ENCODE measurements at regions not wholly inside any gene's neighbourhood (a gene's known extent, or its start where the extent isn't known, plus 50 kb on each side); places are given as distances from the start of the nearest gene placed in this dataset.

GRCh38 chr6:141335477-141336273, 797.0 kb upstream of the GJE1 start:
- no peak overlapping the region for H3K4me3 ChIP-seq (ENCODE audit: low read depth, low read length)
- TF ChIP-seq CTCF (IDR thresholded peaks at IDR 0.05; ENCODE audit: control insufficient read depth, extremely low read depth, insufficient read depth): no peak
- peak; percentile 6 for DNase-seq (ENCODE audit: low read depth)

GRCh38 chr6:141326925-141327324, 805.8 kb upstream of the GJE1 start:
- no peak overlapping the region for H3K4me3 ChIP-seq (ENCODE audit: low read depth, low read length)
- TF ChIP-seq CTCF (IDR thresholded peaks at IDR 0.05; ENCODE audit: control insufficient read depth, extremely low read depth, insufficient read depth): no peak
- DNase-seq (ENCODE audit: low read depth): no peak

- DNase-seq (ENCODE audit: low read depth): no peak
- no peak overlapping the region for H3K4me3 ChIP-seq (ENCODE audit: low read depth, low read length)
These were observed 806.3 kb upstream of the GJE1 start for GRCh38 chr6:141326426-141326825.

GRCh38 chr6:141321493-141322347, 811.0 kb upstream of the GJE1 start:
- no peak overlapping the region for H3K4me3 ChIP-seq (ENCODE audit: low read depth, low read length)
- TF ChIP-seq CTCF (IDR thresholded peaks at IDR 0.05; ENCODE audit: control insufficient read depth, extremely low read depth, insufficient read depth): no peak
- no peak for DNase-seq (ENCODE audit: low read depth)

More at GRCh38 chr6:141326426-141326825, 806.3 kb upstream of the GJE1 start:
- no peak for TF ChIP-seq CTCF (IDR thresholded peaks at IDR 0.05; ENCODE audit: control insufficient read depth, extremely low read depth, insufficient read depth)

- no peak for TF ChIP-seq CTCF (IDR thresholded peaks at IDR 0.05; ENCODE audit: control insufficient read depth, extremely low read depth, insufficient read depth)
- DNase-seq (ENCODE audit: low read depth): no peak
- H3K4me3 ChIP-seq (ENCODE audit: low read depth, low read length): no peak overlapping the region
These were observed 816.5 kb upstream of the GJE1 start for GRCh38 chr6:141316236-141316635.

- TF ChIP-seq CTCF (IDR thresholded peaks at IDR 0.05; ENCODE audit: control insufficient read depth, extremely low read depth, insufficient read depth): no peak
- no peak for DNase-seq (ENCODE audit: low read depth)
- no peak overlapping the region for H3K4me3 ChIP-seq (ENCODE audit: low read depth, low read length)
These were observed 818.7 kb upstream of the GJE1 start for GRCh38 chr6:141313986-141314385.
